H9 (cell line): ENCODE measurements at regions not wholly inside any gene's neighbourhood (a gene's known extent, or its start where the extent isn't known, plus 50 kb on each side); places are given as distances from the start of the nearest gene placed in this dataset.

Experiments used
- DNase-seq: peaks from one replicate; pipeline ENCODE4 v3.0.0-alpha.2; 2017
- H2AFZ ChIP-seq: one replicate; pipeline ENCODE4 v1.6.1; 2013; ENCODE audit warnings: mild to moderate bottlenecking, low read length, control low read depth, moderate library complexity
- H2AK5ac ChIP-seq: 2 replicates; pipeline ENCODE4 v1.6.1; 2013; ENCODE audit warnings: low read length, control low read depth, mixed read lengths; ENCODE audit not compliant: insufficient read length
- H2BK120ac ChIP-seq: one replicate; pipeline ENCODE4 v1.6.1; 2013; ENCODE audit warnings: low read depth, mild to moderate bottlenecking, low read length, control low read depth, inconsistent platforms; ENCODE audit not compliant: poor library complexity, severe bottlenecking
- H2BK12ac ChIP-seq: 2 replicates; pipeline ENCODE4 v1.6.1; 2013; ENCODE audit warnings: low read length, control low read depth, mixed read lengths, low read depth; ENCODE audit not compliant: insufficient read length
- H2BK15ac ChIP-seq: 2 replicates; pipeline ENCODE4 v1.6.1; 2013; ENCODE audit warnings: low read depth, low read length, control low read depth
- H2BK20ac ChIP-seq: one replicate; pipeline ENCODE4 v1.6.1; 2013; ENCODE audit warnings: low read depth, mild to moderate bottlenecking, low read length, control low read depth, inconsistent platforms; ENCODE audit not compliant: poor library complexity, severe bottlenecking
- H2BK5ac ChIP-seq: 2 replicates; pipeline ENCODE4 v1.6.1; 2013; ENCODE audit warnings: low read length, control low read depth, mixed read lengths; ENCODE audit not compliant: insufficient read length
- H3K14ac ChIP-seq: 2 replicates; pipeline ENCODE4 v1.6.1; 2013; ENCODE audit warnings: low read length, control low read depth; ENCODE audit not compliant: insufficient read depth
- H3K18ac ChIP-seq: 2 replicates; pipeline ENCODE4 v1.6.1; 2013; ENCODE audit warnings: low read depth, mild to moderate bottlenecking, mixed read lengths, low read length, control low read depth; ENCODE audit not compliant: insufficient read length
- H3K23ac ChIP-seq: 2 replicates; pipeline ENCODE4 v1.6.1; 2013; ENCODE audit warnings: low read length, control low read depth, mixed read lengths, low read depth; ENCODE audit not compliant: insufficient read length
- H3K23me2 ChIP-seq: 2 replicates; pipeline ENCODE4 v1.6.1; 2013; ENCODE audit warnings: low read depth, mild to moderate bottlenecking, mixed read lengths, low read length, control low read depth; ENCODE audit not compliant: insufficient read length, poor library complexity, severe bottlenecking
- H3K27ac ChIP-seq: 2 replicates; pipeline ENCODE4 v1.5.1; 2013; ENCODE audit warnings: low read length, control low read depth, mixed read lengths, low read depth; ENCODE audit not compliant: insufficient read length
- H3K27me3 ChIP-seq: 2 replicates; pipeline ENCODE4 v1.6.1; 2013; ENCODE audit warnings: low read length, control low read depth, inconsistent platforms; ENCODE audit not compliant: insufficient read depth
- H3K4ac ChIP-seq: 2 replicates; pipeline ENCODE4 v1.6.1; 2013; ENCODE audit warnings: low read depth, mild to moderate bottlenecking, control low read depth, inconsistent platforms, low read length, moderate library complexity
- H3K4me1 ChIP-seq: 2 replicates; pipeline ENCODE4 v1.6.1; 2013; ENCODE audit warnings: low read length, control low read depth, inconsistent platforms; ENCODE audit not compliant: insufficient read depth
- H3K4me2 ChIP-seq: 2 replicates; pipeline ENCODE4 v1.6.1; 2013; ENCODE audit warnings: low read length, control low read depth, mixed read lengths; ENCODE audit not compliant: insufficient read length, insufficient read depth
- H3K56ac ChIP-seq: 2 replicates; pipeline ENCODE4 v1.6.1; 2013; ENCODE audit warnings: low read depth, mild to moderate bottlenecking, mixed read lengths, low read length, control low read depth; ENCODE audit not compliant: insufficient read length
- H3K79me1 ChIP-seq: 2 replicates; pipeline ENCODE4 v1.6.1; 2013; ENCODE audit warnings: low read depth, mild to moderate bottlenecking, moderate library complexity, low read length, control low read depth, inconsistent platforms; ENCODE audit not compliant: insufficient read depth, poor library complexity, severe bottlenecking
- H3K79me2 ChIP-seq: 2 replicates; pipeline ENCODE4 v1.6.1; 2013; ENCODE audit warnings: low read length, control low read depth, inconsistent platforms; ENCODE audit not compliant: insufficient read depth
- H3K9ac ChIP-seq: 2 replicates; pipeline ENCODE4 v1.6.1; 2013; ENCODE audit warnings: low read length, control low read depth, mixed read lengths; ENCODE audit not compliant: insufficient read length; ENCODE audit errors: extremely low read depth
- H3K9me3 ChIP-seq: one replicate; pipeline ENCODE4 v1.6.1; 2013; ENCODE audit warnings: low read depth, low read length, inconsistent platforms; ENCODE audit not compliant: control insufficient read depth
- H3T11ph ChIP-seq: one replicate; pipeline ENCODE4 v1.6.1; 2013; ENCODE audit warnings: mild to moderate bottlenecking, low read length, control low read depth, inconsistent platforms
- H4K20me1 ChIP-seq: one replicate; pipeline ENCODE4 v1.6.1; 2013; ENCODE audit not compliant: control insufficient read depth, insufficient read length, insufficient read depth
- H4K5ac ChIP-seq: 2 replicates; pipeline ENCODE4 v1.6.1; 2013; ENCODE audit warnings: low read depth, mild to moderate bottlenecking, mixed read lengths, low read length, control low read depth; ENCODE audit not compliant: insufficient read length
- H4K8ac ChIP-seq: replicated peaks from 2 replicates; pipeline ENCODE4 v1.6.1; 2013; ENCODE audit warnings: low read length, control low read depth, mixed read lengths, low read depth; ENCODE audit not compliant: insufficient read length
- H4K91ac ChIP-seq: 2 replicates; pipeline ENCODE4 v1.6.1; 2013; ENCODE audit warnings: low read depth, mild to moderate bottlenecking, moderate library complexity, mixed read lengths, low read length, control low read depth; ENCODE audit not compliant: insufficient read length
- H3K27ac Mint-ChIP-seq, 3 experiments: 2 replicates in 2 of 3; 3 replicates in 1 of 3; pipeline ENCODE4 v1.8.0; 2020 to 2021; ENCODE audit warnings: mixed read lengths in 3 of 3, mild to moderate bottlenecking in 1 of 3, moderate library complexity in 1 of 3
- H3K27me3 Mint-ChIP-seq: 2 replicates; pipeline ENCODE4 v1.8.0; 2021; ENCODE audit warnings: low read depth, mild to moderate bottlenecking, moderate library complexity, mixed read lengths
- H3K36me3 Mint-ChIP-seq, 3 experiments: 2 replicates in 2 of 3; 3 replicates in 1 of 3; pipeline ENCODE4 v1.8.0; 2020 to 2021; ENCODE audit warnings: low read depth in 3 of 3, mixed read lengths in 3 of 3; ENCODE audit not compliant: insufficient read depth in 1 of 3
- H3K4me1 Mint-ChIP-seq, 2 experiments: 2 replicates each; pipeline ENCODE4 v1.8.0; 2020; ENCODE audit warnings: mixed read lengths in 2 of 2
- H3K4me3 Mint-ChIP-seq, 2 experiments: 2 replicates in 1 of 2; 3 replicates in 1 of 2; pipeline ENCODE4 v1.8.0; 2020 to 2021; ENCODE audit warnings: mild to moderate bottlenecking in 2 of 2, mixed read lengths in 2 of 2, moderate library complexity in 1 of 2
- H3K9me3 Mint-ChIP-seq, 2 experiments: 2 replicates in 1 of 2; 3 replicates in 1 of 2; pipeline ENCODE4 v1.8.0; 2020; ENCODE audit warnings: mild to moderate bottlenecking in 2 of 2, mixed read lengths in 2 of 2, moderate library complexity in 1 of 2
- WGBS: extraction: QIAGEN DNeasy Blood & Tissue Kit; methylation state at CpG from one replicate; pipeline ENCODE4 v1.1.7; 2013; ENCODE audit warnings: missing lambda C conversion rate, low lambda C conversion rate, mixed read lengths; ENCODE audit not compliant: insufficient read length; ENCODE audit errors: extremely low coverage; 5-methylcytosine and 5-hydroxymethylcytosine counted together
- TF ChIP-seq, protein P1 (sequence below): fragments of 200-600 bp; sonication (generic); conservative IDR thresholded peaks from 3 replicates; pipeline ENCODE4 v1.8.0; 2021; ENCODE audit warnings: antibody characterized with exemption, mild to moderate bottlenecking

DNA sequence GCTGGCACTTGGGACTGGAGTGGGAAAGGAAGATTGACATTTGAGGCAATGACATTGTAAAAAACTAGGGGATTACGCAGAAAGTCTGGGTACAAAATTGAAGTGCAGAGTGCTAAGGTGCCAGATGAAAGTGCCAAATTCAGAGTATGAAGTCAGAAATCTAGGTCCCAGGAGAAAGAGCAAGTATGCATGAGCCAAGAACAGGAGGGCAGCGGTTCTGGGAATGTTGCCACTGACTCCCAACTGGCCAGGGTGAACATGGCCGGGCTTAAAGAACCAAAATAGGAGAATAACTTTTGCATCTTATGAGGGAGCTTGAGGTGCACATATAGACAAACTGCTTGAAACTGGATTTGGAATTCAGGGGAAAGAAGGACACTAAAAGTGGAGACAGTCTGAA is 495.8 kb upstream of the KLF12 start:
- Histone ChIP-seq H3K79me1 (no peaks in the 10 kb centered on the region), H2BK12ac (no peak overlapping the region), H2BK120ac (no peak overlapping the region), H3K14ac (no peak overlapping the region), H4K5ac (no peak overlapping the region), H3K9me3 (no peaks in the 10 kb centered on the region), H2BK5ac (no peak overlapping the region), H2AFZ (no peak overlapping the region), H3K4ac (no peak overlapping the region), H3K4me2 (no peak overlapping the region), H3K27ac (no peak overlapping the region), H4K8ac (no peak overlapping the region), H2BK20ac (no peak overlapping the region), H3K56ac (no peak overlapping the region), H2AK5ac (no peak overlapping the region), H3K27me3 (no peaks in the 10 kb centered on the region), H3K79me2 (no peaks in the 10 kb centered on the region), H4K20me1 (no peaks in the 10 kb centered on the region), H2BK15ac (no peak overlapping the region), H3T11ph (no peak overlapping the region), H3K23ac (no peak overlapping the region), H3K18ac (no peak overlapping the region), H3K9ac (no peak overlapping the region), H3K23me2 (no peaks in the 10 kb centered on the region), H4K91ac (no peak overlapping the region), H3K4me1 (no peaks in the 10 kb centered on the region)
- no CpG with 5 or more reads among the region's 3 CpGs for WGBS
- no peaks in the 10 kb centered on the region for H3K36me3 Mint-ChIP-seq
- TF ChIP-seq, protein P1, sequence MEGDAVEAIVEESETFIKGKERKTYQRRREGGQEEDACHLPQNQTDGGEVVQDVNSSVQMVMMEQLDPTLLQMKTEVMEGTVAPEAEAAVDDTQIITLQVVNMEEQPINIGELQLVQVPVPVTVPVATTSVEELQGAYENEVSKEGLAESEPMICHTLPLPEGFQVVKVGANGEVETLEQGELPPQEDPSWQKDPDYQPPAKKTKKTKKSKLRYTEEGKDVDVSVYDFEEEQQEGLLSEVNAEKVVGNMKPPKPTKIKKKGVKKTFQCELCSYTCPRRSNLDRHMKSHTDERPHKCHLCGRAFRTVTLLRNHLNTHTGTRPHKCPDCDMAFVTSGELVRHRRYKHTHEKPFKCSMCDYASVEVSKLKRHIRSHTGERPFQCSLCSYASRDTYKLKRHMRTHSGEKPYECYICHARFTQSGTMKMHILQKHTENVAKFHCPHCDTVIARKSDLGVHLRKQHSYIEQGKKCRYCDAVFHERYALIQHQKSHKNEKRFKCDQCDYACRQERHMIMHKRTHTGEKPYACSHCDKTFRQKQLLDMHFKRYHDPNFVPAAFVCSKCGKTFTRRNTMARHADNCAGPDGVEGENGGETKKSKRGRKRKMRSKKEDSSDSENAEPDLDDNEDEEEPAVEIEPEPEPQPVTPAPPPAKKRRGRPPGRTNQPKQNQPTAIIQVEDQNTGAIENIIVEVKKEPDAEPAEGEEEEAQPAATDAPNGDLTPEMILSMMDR, result no peak
- H3K4me1 Mint-ChIP-seq, result no peaks in the 10 kb centered on the region
- no peak overlapping the region; a peak in 1 of 7 replicates for H3K27ac Mint-ChIP-seq
- DNase-seq, result no peak
- H3K27me3 Mint-ChIP-seq, result no peaks in the 10 kb centered on the region; the same call in 1 of the 2 replicates
- no peaks in the 10 kb centered on the region for H3K9me3 Mint-ChIP-seq
- no peak overlapping the region for H3K4me3 Mint-ChIP-seq
